Activated CD8-positive, alpha-beta memory T cell treated with anti-CD3 and anti-CD28 coated beads, Interleukin-2, amount 50 U/mL, for 48 hours (primary cell): ENCODE measurements at regions not wholly inside any gene's neighbourhood (a gene's known extent, or its start where the extent isn't known, plus 50 kb on each side); places are given as distances from the start of the nearest gene placed in this dataset.
"Not testable (repeated sequence)": the region's sequence is repeated elsewhere in the genome, so short reads cannot be mapped to it uniquely, and the experiment has no call there.

ENCODE experiments used
- DNase-seq: peaks from one replicate; pipeline ENCODE4 v3.0.0-alpha.2; 2020

GRCh38 chr4:188383180-188383579 is 243.9 kb downstream of the TRIML1 start:
- DNase-seq, result no peak

- no peak for DNase-seq
Observed at GRCh38 chr4:188387179-188387791, 248.0 kb downstream of the TRIML1 start.

- DNase-seq, result not testable (repeated sequence)
Observed at GRCh38 chr4:188391349-188391748, 252.1 kb downstream of the TRIML1 start.

- no peak for DNase-seq
Observed at GRCh38 chr4:188396037-188396436, 256.8 kb downstream of the TRIML1 start.

- DNase-seq, result no peak
Observed at GRCh38 chr4:188399834-188400233, 260.6 kb downstream of the TRIML1 start.

- no peak for DNase-seq
Observed at GRCh38 chr4:188400451-188400850, 261.2 kb downstream of the TRIML1 start.

GRCh38 chr4:188403272-188403671 is 264.0 kb downstream of the TRIML1 start:
- no peak for DNase-seq

GRCh38 chr4:188405071-188405835 is 266.0 kb downstream of the TRIML1 start:
- DNase-seq, result not testable (repeated sequence)

GRCh38 chr4:188408244-188409030 is 269.2 kb downstream of the TRIML1 start:
- DNase-seq, result no peak

- DNase-seq, result no peak
Observed at GRCh38 chr4:188409851-188410250, 270.6 kb downstream of the TRIML1 start.

- DNase-seq, result no peak
Observed at GRCh38 chr4:188411805-188412204, 272.6 kb downstream of the TRIML1 start.

GRCh38 chr4:188412499-188412898 is 273.3 kb downstream of the TRIML1 start:
- no peak for DNase-seq

GRCh38 chr4:188414441-188414840 is 275.2 kb downstream of the TRIML1 start:
- DNase-seq, result no peak

- DNase-seq, result no peak
Observed at GRCh38 chr4:188417181-188417580, 277.9 kb downstream of the TRIML1 start.

GRCh38 chr4:188423039-188423438 is 283.8 kb downstream of the TRIML1 start:
- no peak for DNase-seq

GRCh38 chr4:188428935-188429334 is 289.7 kb downstream of the TRIML1 start:
- DNase-seq, result no peak

GRCh38 chr4:188429965-188430364 is 290.7 kb downstream of the TRIML1 start:
- DNase-seq, result no peak

GRCh38 chr4:188430384-188430783 is 291.1 kb downstream of the TRIML1 start:
- no peak for DNase-seq

- no peak for DNase-seq
Observed at GRCh38 chr4:188432328-188432727, 293.1 kb downstream of the TRIML1 start.

GRCh38 chr4:188433741-188434315 is 294.6 kb downstream of the TRIML1 start:
- no peak for DNase-seq

GRCh38 chr4:188434643-188435042 is 295.4 kb downstream of the TRIML1 start:
- no peak for DNase-seq

- DNase-seq, result no peak
Observed at GRCh38 chr4:188435381-188435780, 296.1 kb downstream of the TRIML1 start.

- no peak for DNase-seq
Observed at GRCh38 chr4:188437535-188437934, 298.3 kb downstream of the TRIML1 start.
